GM18511 (cell line): ENCODE measurements at regions not wholly inside any gene's neighbourhood (a gene's known extent, or its start where the extent isn't known, plus 50 kb on each side); places are given as distances from the start of the nearest gene placed in this dataset.

Experiments
- ATAC-seq: cut with Tn5 transposase; IDR thresholded peaks from one replicate; pipeline ENCODE4 v1.9.1; 2021; ENCODE audit warnings: mild to moderate bottlenecking, moderate library complexity; ENCODE audit not compliant: unreplicated experiment

GRCh38 chr4:117783716-117784115 lies 250.6 kb upstream of the NDST3 start:
- no peak for ATAC-seq

- no peak for ATAC-seq
These were observed 250.0 kb upstream of the NDST3 start for GRCh38 chr4:117784266-117784665.

- no peak for ATAC-seq
These were observed 247.7 kb upstream of the NDST3 start for GRCh38 chr4:117786566-117786965.

- no peak for ATAC-seq
These were observed 240.3 kb upstream of the NDST3 start for GRCh38 chr4:117793845-117794480.

- ATAC-seq: no peak
These were observed 237.6 kb upstream of the NDST3 start for GRCh38 chr4:117796677-117797076.

- ATAC-seq: no peak
These were observed 233.7 kb upstream of the NDST3 start for GRCh38 chr4:117800636-117801035.

GRCh38 chr4:117801756-117802155 lies 232.5 kb upstream of the NDST3 start:
- no peak for ATAC-seq

GRCh38 chr4:117811731-117812130 lies 222.6 kb upstream of the NDST3 start:
- no peak for ATAC-seq

- no peak for ATAC-seq
These were observed 219.7 kb upstream of the NDST3 start for GRCh38 chr4:117814277-117815246.

- no peak for ATAC-seq
These were observed 217.0 kb upstream of the NDST3 start for GRCh38 chr4:117817301-117817700.

- ATAC-seq: no peak
These were observed 212.5 kb upstream of the NDST3 start for GRCh38 chr4:117821834-117822233.

GRCh38 chr4:117823388-117823787 lies 210.9 kb upstream of the NDST3 start:
- ATAC-seq: no peak

GRCh38 chr4:117825600-117825999 lies 208.7 kb upstream of the NDST3 start:
- no peak for ATAC-seq

GRCh38 chr4:117831060-117831683 lies 203.1 kb upstream of the NDST3 start:
- ATAC-seq: no peak

GRCh38 chr4:117835566-117835965 lies 198.7 kb upstream of the NDST3 start:
- ATAC-seq: no peak

- no peak for ATAC-seq
These were observed 189.7 kb upstream of the NDST3 start for GRCh38 chr4:117844594-117844993.

- no peak for ATAC-seq
These were observed 189.0 kb upstream of the NDST3 start for GRCh38 chr4:117845270-117845669.

- no peak for ATAC-seq
These were observed 186.4 kb upstream of the NDST3 start for GRCh38 chr4:117847849-117848248.

GRCh38 chr4:117868201-117868600 lies 166.1 kb upstream of the NDST3 start:
- no peak for ATAC-seq

GRCh38 chr4:117873779-117874178 lies 160.5 kb upstream of the NDST3 start:
- no peak for ATAC-seq

GRCh38 chr4:117874216-117874615 lies 160.1 kb upstream of the NDST3 start:
- ATAC-seq: no peak

GRCh38 chr4:117889978-117890377 lies 144.3 kb upstream of the NDST3 start:
- ATAC-seq: no peak
